ENCODE measurements at regions not wholly inside any gene's neighbourhood (a gene's known extent, or its start where the extent isn't known, plus 50 kb on each side); places are given as distances from the start of the nearest gene placed in this dataset.

DNA sequence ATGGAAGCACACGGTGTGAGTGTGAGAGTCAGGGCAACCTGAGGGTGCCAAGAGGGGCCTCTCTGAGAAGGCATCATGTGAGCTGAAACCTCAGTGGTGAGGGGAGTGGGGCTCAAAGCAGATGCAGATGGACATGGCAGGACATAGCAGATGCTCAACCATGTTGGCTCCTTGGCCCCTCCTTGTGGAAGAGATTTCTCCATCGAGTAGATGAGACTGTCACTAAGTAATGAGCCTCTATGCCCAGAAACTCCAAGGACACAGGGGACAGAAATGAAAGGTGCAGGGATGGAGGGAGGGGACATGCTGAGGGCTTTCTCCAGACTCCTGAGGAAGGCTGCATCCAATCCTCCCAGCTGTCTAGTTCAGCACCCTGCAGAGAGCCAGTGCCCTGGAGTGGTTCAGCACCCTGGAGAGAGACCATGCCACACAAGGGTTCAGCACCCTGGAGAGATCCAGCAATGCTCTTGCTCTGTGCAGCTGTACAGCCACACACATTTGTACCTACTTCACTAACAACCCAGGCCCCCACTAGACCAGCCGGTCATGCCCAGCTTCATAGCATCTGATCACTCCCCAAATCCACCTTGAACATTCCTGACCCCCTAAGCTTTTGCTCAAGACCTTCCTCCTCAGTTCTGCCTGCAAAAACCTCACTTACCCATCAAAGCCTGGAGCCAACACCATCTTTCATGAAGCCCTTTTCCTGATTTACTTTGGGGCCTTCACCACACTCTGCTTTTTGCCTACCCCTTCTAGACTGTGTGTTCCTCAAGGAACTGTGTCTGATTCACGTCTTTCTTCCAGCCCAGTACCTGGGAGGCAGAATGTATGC is 252.0 kb downstream of the CTTN start (continued):
- TF ChIP-seq ZBTB20 (CRISPR knock-in tag; IDR thresholded peaks at IDR 0.05; ENCODE audit: borderline replicate concordance, low read depth) = peak; percentile 99
- peak; percentile 93 for TF ChIP-seq NCOA2 (CRISPR knock-in tag; IDR thresholded peaks at IDR 0.05)
- no peak for TF ChIP-seq ZFP62 (CRISPR knock-in tag; IDR thresholded peaks at IDR 0.05)
- peak; percentile 97; the same call in 1 of the 2 replicates for TF ChIP-seq HINFP (CRISPR knock-in tag; IDR thresholded peaks at IDR 0.05; ENCODE audit: low read depth)
- peak; percentile 100 for TF ChIP-seq ZFP37 (CRISPR knock-in tag; IDR thresholded peaks at IDR 0.05; ENCODE audit: borderline replicate concordance)
- peak; percentile 59; the same call in 1 of the 2 replicates for TF ChIP-seq ZNF839 (CRISPR knock-in tag; IDR thresholded peaks at IDR 0.05; ENCODE audit: borderline replicate concordance)
- peak; percentile 100 for TF ChIP-seq ZNF557 (CRISPR knock-in tag; IDR thresholded peaks at IDR 0.05)
- TF ChIP-seq ZNF333 (CRISPR knock-in tag; IDR thresholded peaks at IDR 0.05; ENCODE audit: borderline replicate concordance) = peak; percentile 100
- TF ChIP-seq PRDM10 (CRISPR knock-in tag; IDR thresholded peaks at IDR 0.05; ENCODE audit: low read depth) = peak; percentile 94
- TF ChIP-seq CTCF (CRISPR knock-in tag; IDR thresholded peaks at IDR 0.05) = no peak
- TF ChIP-seq USF2 (IDR thresholded peaks at IDR 0.05; ENCODE audit: low read depth, low read length) = no peak
- peak; percentile 29; the same call in 1 of the 2 replicates for TF ChIP-seq USF2 (CRISPR knock-in tag; IDR thresholded peaks at IDR 0.05; ENCODE audit: borderline replicate concordance)
- peak; percentile 99 for TF ChIP-seq ZNF720 (CRISPR knock-in tag; IDR thresholded peaks at IDR 0.05)
- TF ChIP-seq PPARG (CRISPR knock-in tag; conservative IDR thresholded peaks at IDR 0.05) = peak; percentile 96
- no peak for TF ChIP-seq SRSF4 (IDR thresholded peaks at IDR 0.05; ENCODE audit: low read depth, low read length, poor library complexity, severe bottlenecking)
- TF ChIP-seq ZNF136 (CRISPR knock-in tag; IDR thresholded peaks at IDR 0.05; ENCODE audit: low read depth) = peak; percentile 86; the same call in 1 of the 2 replicates
- TF ChIP-seq MXI1 (IDR thresholded peaks at IDR 0.05; ENCODE audit: borderline replicate concordance, low read depth, low read length) = peak; percentile 92; the same call in 2 of the 3 replicates
- TF ChIP-seq ZSCAN30 (CRISPR knock-in tag; IDR thresholded peaks at IDR 0.05) = peak; percentile 99
- TF ChIP-seq ZNF354B (CRISPR knock-in tag; IDR thresholded peaks at IDR 0.05) = peak; percentile 98
- TF ChIP-seq SRF (IDR thresholded peaks at IDR 0.05; ENCODE audit: low read depth, low read length) = no peak
- peak; percentile 100 for TF ChIP-seq HOXA5 (CRISPR knock-in tag; IDR thresholded peaks at IDR 0.05)
